ENCODE measurements at regions not wholly inside any gene's neighbourhood (a gene's known extent, or its start where the extent isn't known, plus 50 kb on each side); places are given as distances from the start of the nearest gene placed in this dataset.

DNA sequence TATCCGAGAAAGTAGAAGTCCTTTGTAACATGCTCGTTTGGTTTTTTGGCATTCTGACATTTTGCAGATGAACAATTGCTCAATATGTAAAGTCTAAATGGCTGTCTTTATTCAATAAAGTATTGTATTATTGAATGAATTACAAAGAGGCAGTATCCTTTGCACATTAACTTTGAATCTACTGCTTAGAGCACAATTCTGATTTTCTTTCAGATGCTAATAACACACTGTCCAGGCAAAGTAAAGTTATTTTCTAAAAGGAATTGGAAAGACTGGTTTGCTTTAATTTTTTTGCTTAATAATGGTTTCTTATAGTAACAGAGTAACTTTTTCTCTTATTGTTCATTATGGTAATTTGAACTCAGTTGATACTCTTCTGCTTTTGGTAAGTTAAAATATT lies 494.8 kb downstream of the RWDD3 start:
- H4K20me1 ChIP-seq: no peaks in the 10 kb centered on the region
- H3K9ac ChIP-seq: no peak overlapping the region
- no peaks in the 10 kb centered on the region for H3K36me3 ChIP-seq
- H3K27me3 ChIP-seq: no peaks in the 10 kb centered on the region
- no peaks in the 10 kb centered on the region for H3K9me3 ChIP-seq
- TF ChIP-seq Cebpa-rat (IDR thresholded peaks at IDR 0.05): no peak
- no peak overlapping the region for H3K4me3 ChIP-seq
- H3K4me1 ChIP-seq: no peaks in the 10 kb centered on the region
- no peak overlapping the region for H3K4me2 ChIP-seq
- H3K27ac ChIP-seq: no peak overlapping the region

DNA sequence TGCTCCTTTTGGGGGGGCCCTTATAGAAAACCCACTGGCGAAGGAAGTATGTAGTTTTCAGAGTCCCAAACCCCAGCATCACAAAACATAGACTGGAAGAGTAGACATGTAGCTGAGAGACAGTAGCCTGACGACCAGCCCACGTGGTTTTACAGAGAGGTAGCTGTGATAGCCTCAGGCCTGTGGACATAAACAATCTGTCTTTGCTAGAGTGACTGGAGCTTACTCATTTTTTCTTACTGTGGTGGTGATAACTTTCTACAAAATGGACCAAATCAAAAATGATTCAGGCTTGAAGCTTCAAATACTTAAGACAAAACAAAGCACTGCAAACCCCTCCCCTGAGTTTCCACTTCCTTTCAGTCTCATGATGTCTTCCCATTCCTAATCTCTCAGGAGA lies 497.0 kb downstream of the RWDD3 start:
- no peak for TF ChIP-seq Cebpa-rat (IDR thresholded peaks at IDR 0.05)
- Histone ChIP-seq H3K36me3 (no peaks in the 10 kb centered on the region), H3K27me3 (no peaks in the 10 kb centered on the region), H3K9me3 (no peaks in the 10 kb centered on the region), H3K4me2 (no peak overlapping the region), H3K4me1 (no peaks in the 10 kb centered on the region), H3K27ac (no peak overlapping the region), H4K20me1 (no peaks in the 10 kb centered on the region), H3K9ac (no peak overlapping the region), H3K4me3 (no peak overlapping the region)

DNA sequence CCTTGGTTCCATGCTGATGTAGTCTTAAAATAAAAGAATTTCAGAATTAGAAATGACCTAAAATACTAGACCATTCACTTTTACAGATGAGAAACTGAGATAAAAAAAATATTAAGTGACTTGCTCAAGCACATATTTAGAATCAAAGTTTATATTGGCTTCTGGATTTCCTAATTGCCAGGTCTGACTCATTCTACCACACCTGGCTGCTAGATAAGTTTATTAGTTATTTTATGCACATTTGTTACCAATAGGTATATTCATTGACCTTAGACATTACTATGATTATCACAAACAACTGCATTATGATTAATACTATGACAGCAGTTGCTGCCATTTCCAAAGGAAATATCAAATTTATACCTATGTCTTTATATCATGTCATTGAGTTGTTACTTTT lies 497.5 kb downstream of the RWDD3 start:
- H3K4me2 ChIP-seq: no peak overlapping the region
- no peaks in the 10 kb centered on the region for H3K36me3 ChIP-seq
- no peak overlapping the region for H3K9ac ChIP-seq
- no peaks in the 10 kb centered on the region for H4K20me1 ChIP-seq
- no peaks in the 10 kb centered on the region for H3K4me1 ChIP-seq
- no peaks in the 10 kb centered on the region for H3K27me3 ChIP-seq
- no peak for TF ChIP-seq Cebpa-rat (IDR thresholded peaks at IDR 0.05)
- H3K9me3 ChIP-seq: no peaks in the 10 kb centered on the region
- no peak overlapping the region for H3K27ac ChIP-seq
- H3K4me3 ChIP-seq: no peak overlapping the region

GRCh38 chr1:95733031-95733430 lies 499.0 kb downstream of the RWDD3 start:
- Histone ChIP-seq H3K4me3 (no peak overlapping the region), H3K4me1 (no peaks in the 10 kb centered on the region), H3K9ac (no peak overlapping the region), H3K27ac (no peak overlapping the region), H3K4me2 (no peak overlapping the region), H3K36me3 (no peaks in the 10 kb centered on the region), H4K20me1 (no peaks in the 10 kb centered on the region), H3K27me3 (no peaks in the 10 kb centered on the region), H3K9me3 (no peaks in the 10 kb centered on the region)
- no peak for TF ChIP-seq Cebpa-rat (IDR thresholded peaks at IDR 0.05)

DNA sequence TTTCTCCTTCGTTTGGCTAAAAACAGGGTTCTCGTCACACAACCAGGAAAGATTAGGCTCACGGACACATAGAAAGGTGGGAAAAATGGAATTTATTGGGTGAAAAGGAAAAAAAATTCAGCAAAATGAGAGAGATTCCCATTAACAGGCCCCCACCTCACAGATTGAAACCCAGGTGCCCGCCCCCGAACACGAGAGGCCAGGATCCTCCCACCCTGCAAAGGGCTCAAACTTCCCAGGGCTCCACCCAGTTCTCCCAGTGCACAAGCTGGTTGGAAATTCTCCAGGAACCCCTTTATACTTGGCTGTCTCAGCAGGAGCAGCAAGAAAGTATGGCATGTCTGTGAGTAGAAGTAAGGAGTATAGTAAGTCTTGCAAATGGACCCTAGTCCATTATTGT lies 499.7 kb downstream of the RWDD3 start:
- no peaks in the 10 kb centered on the region for H3K9me3 ChIP-seq
- H3K4me3 ChIP-seq: no peak overlapping the region
- H3K9ac ChIP-seq: no peak overlapping the region
- no peak for TF ChIP-seq Cebpa-rat (IDR thresholded peaks at IDR 0.05)
- no peaks in the 10 kb centered on the region for H3K36me3 ChIP-seq
- no peak overlapping the region for H3K4me2 ChIP-seq
- no peak overlapping the region for H3K27ac ChIP-seq
- no peaks in the 10 kb centered on the region for H4K20me1 ChIP-seq
- no peaks in the 10 kb centered on the region for H3K4me1 ChIP-seq
- no peaks in the 10 kb centered on the region for H3K27me3 ChIP-seq

GRCh38 chr1:95734560-95734959 lies 500.6 kb downstream of the RWDD3 start:
- Histone ChIP-seq H3K4me2 (no peak overlapping the region), H3K27me3 (no peaks in the 10 kb centered on the region), H3K36me3 (no peaks in the 10 kb centered on the region), H3K4me1 (no peaks in the 10 kb centered on the region), H4K20me1 (no peaks in the 10 kb centered on the region), H3K27ac (no peak overlapping the region), H3K9me3 (no peaks in the 10 kb centered on the region), H3K4me3 (no peak overlapping the region), H3K9ac (no peak overlapping the region)
- no peak for TF ChIP-seq Cebpa-rat (IDR thresholded peaks at IDR 0.05)

DNA sequence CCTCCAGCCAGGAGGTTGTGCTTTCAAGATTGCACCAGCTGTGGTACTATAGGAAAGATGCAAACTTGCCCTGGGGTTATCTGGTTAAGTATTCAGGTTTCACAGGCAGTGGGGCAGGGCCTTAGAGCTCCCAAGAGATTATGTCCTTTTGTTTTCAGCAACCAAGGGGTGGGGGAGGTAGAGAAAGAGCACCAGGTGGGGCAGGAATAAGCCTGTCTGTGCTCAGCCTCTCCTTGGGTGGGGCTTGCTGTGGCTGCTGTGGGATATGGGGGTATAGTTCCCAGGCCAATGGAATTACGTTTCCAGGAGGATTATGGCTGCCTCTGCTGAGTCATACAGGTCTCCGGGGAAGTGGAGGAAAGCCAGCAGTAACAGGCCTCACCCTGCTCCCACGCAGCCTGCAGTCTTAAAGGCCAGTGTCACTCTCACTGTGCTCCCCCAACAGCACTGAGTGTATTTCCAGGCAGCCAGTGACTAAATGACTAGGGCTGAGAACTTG lies 508.6 kb downstream of the RWDD3 start:
- Histone ChIP-seq H3K9ac (no peak overlapping the region), H3K9me3 (no peaks in the 10 kb centered on the region), H3K36me3 (no peaks in the 10 kb centered on the region), H3K27ac (no peak overlapping the region), H3K4me3 (no peak overlapping the region), H3K4me2 (no peak overlapping the region), H3K27me3 (no peaks in the 10 kb centered on the region), H3K4me1 (peaks cover 6% of the 10 kb centered on the region; the same call in 1 of the 2 replicates), H4K20me1 (no peaks in the 10 kb centered on the region)
- TF ChIP-seq Cebpa-rat (IDR thresholded peaks at IDR 0.05): no peak

- TF ChIP-seq Cebpa-rat (IDR thresholded peaks at IDR 0.05): no peak
- Histone ChIP-seq H3K9ac (no peak overlapping the region), H3K36me3 (no peaks in the 10 kb centered on the region), H3K27ac (no peak overlapping the region), H3K4me3 (no peak overlapping the region), H3K9me3 (no peaks in the 10 kb centered on the region), H3K4me2 (no peak overlapping the region), H3K27me3 (no peaks in the 10 kb centered on the region), H3K4me1 (peaks cover 6% of the 10 kb centered on the region; the same call in 1 of the 2 replicates), H4K20me1 (no peaks in the 10 kb centered on the region)
Measured at GRCh38 chr1:95744731-95745130, 510.7 kb downstream of the RWDD3 start.

DNA sequence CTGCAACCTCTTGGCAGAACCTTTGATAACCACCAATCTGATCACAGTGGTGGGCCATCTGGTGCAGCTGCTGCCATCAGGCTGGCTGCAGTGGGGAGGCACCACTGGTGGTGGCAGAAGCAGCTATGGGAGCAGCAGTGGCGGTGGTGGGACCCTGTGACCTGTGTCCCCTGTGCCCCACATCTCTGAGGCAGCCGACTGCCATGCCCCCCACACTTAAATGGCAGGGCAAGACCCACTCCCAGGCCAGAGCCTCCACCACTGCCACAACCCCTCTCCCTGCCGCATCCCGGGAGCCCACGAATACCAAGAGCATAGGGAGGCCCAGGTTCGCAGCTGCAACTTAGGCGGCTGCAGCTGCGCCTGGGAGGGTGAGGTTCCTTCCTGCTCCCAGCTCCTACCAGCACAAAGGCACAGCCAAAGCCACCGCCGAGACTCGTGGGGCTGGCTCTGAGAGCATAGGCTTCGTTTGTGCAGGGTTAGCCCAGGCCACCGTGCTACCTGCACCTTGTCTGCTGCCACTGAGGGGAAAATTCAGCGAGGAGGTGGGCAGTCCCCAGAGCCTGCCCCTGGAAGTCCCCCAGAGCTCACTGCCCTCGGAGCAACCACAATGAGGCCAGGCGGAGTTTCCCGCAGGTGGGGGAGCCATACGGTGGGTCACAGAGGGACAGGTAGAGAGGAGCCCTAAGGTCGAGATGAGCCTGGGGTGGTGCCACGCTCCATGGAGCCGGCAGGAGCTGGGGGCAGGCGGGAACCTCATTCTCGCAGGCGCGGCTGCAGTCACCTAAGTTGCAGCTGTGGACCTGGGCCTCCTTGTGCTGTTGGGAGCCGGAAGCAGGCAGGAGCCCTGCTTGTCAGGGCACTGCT lies 518.7 kb downstream of the RWDD3 start:
- Histone ChIP-seq H4K20me1 (no peaks in the 10 kb centered on the region), H3K4me1 (no peaks in the 10 kb centered on the region), H3K9me3 (peaks cover 39% of the 10 kb centered on the region), H3K27ac (no peak overlapping the region), H3K9ac (no peak overlapping the region), H3K36me3 (no peaks in the 10 kb centered on the region), H3K27me3 (no peaks in the 10 kb centered on the region), H3K4me2 (no peak overlapping the region), H3K4me3 (no peak overlapping the region)
- TF ChIP-seq Cebpa-rat (IDR thresholded peaks at IDR 0.05): no peak

GRCh38 chr1:95753382-95754016 lies 519.5 kb downstream of the RWDD3 start:
- peaks cover 39% of the 10 kb centered on the region for H3K9me3 ChIP-seq

More at GRCh38 chr1:95753382-95754016, 519.5 kb downstream of the RWDD3 start:
- no peak overlapping the region for H3K4me2 ChIP-seq
- H3K4me3 ChIP-seq: no peak overlapping the region
- no peak overlapping the region for H3K27ac ChIP-seq
- H3K9ac ChIP-seq: no peak overlapping the region
- no peak for TF ChIP-seq Cebpa-rat (IDR thresholded peaks at IDR 0.05)
- no peaks in the 10 kb centered on the region for H3K4me1 ChIP-seq
- H4K20me1 ChIP-seq: no peaks in the 10 kb centered on the region
- H3K36me3 ChIP-seq: no peaks in the 10 kb centered on the region
- no peaks in the 10 kb centered on the region for H3K27me3 ChIP-seq
